GF-D8 (cell line): ENCODE measurements at regions not wholly inside any gene's neighbourhood (a gene's known extent, or its start where the extent isn't known, plus 50 kb on each side); places are given as distances from the start of the nearest gene placed in this dataset.
"Not testable (repeated sequence)": the region's sequence is repeated elsewhere in the genome, so short reads cannot be mapped to it uniquely, and the experiment has no call there.

Experiments
- DNase-seq: peaks from one replicate; lab custom pipeline; 2025; lab: John Stamatoyannopoulos, UW

GRCh38 chr13:71382285-71382684, 484.7 kb downstream of the DACH1 start:
- no peak for DNase-seq

GRCh38 chr13:71380191-71380590, 486.8 kb downstream of the DACH1 start:
- no peak for DNase-seq

GRCh38 chr13:71378961-71379905, 487.8 kb downstream of the DACH1 start:
- DNase-seq = no peak

DNA sequence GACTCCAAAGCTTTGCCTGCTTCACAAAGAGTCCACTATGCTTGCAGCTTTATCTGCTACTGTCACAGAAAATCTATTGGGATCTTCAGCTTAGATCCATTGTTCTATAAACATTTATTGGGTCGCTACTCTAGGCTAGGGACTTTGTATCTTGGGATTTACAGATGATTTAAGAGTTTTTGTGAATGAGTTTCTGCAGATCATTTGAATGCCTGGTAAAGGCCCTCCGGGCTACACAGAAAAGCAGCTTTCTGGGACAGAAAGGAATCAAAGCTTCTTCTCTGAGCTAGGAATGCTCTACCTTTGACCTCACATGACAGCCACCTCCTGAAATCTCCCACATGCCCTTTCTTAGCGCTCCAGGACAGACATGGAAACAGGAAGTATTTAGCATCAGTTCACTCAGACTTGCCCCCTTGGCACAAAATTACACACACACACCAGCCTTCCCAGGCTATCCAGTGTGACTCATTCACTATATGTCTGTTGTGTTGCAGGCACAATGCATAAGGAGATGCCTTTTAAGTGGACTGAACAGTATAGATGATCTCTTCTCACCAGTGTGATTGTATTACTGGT, 492.4 kb downstream of the DACH1 start:
- DNase-seq = no peak

DNA sequence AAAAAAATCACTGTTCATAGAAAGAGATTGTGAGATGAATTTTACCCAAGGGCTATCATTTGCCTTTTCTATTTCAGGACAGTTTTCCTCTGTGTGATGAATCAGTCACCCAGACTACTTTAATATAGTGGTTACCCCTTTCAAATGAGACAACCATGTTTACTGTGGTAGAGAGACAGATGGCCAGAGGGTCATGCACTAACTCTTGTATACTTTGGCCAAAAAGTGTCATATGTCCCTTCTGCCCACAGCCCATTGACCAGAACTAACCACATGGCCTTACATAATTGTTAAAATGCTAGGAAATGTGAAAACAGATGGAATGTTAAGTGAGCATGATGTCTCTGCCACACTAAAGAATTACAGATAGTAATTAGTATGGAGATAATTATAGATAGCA, 498.7 kb downstream of the DACH1 start:
- DNase-seq = no peak

DNA sequence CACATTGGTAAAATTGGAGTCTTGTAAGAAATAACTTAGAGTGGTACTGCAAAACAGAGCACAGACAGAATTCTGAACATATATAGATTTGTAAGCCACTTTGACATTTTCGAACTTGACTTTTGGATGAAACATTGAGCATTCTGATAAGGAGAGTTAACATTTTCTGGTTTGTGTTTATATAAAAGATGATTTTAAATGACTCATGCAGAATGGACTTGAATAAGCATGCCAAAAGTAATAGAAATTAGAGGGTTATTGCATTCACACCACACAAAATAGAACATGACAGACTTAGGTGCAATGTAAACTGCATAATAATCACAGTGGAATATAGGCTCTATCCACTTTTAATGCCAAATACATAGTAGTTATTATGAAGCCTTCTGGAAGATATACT, 507.0 kb downstream of the DACH1 start:
- DNase-seq = no peak

DNA sequence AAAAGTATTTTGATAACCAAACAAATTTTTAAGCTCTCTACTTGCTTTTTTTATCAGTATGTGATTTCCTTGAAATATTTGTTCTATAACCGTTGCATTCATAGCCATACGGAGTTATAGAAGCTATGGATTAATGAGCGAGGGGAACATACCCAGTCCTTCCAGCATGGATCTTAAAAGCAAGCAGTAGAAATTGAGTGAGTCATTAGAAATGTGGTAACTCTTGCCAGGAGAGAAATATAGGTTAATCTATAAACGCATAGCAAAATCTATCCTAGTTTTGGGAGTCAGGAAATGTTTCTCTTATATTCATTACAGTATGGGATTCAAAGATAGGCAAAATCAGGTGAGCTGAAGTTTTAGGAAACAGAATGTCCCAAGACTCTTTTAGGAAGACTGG, 507.4 kb downstream of the DACH1 start:
- no peak for DNase-seq

DNA sequence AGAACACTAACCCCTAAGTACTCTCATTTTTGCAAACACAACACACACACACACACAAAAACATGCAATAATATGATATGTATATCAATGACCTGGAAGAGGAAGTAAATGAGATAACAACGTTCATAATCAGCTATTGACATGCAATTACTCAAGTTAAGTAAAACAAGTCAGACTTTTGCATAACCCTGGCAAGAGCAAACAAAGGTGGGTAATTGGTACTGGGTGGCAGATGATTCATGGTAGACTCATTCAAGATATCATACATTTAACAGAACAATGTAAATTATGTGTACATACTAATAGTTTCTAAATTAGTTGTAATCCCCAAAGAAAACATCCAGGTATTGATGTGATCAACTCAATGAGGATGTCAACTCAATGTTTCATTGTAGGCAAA, 508.8 kb downstream of the DACH1 start:
- no peak for DNase-seq

GRCh38 chr13:71355010-71355409, 512.0 kb downstream of the DACH1 start:
- DNase-seq = no peak

- DNase-seq = no peak
These were observed 516.1 kb downstream of the DACH1 start for GRCh38 chr13:71350886-71351285.

- not testable (repeated sequence) for DNase-seq
These were observed 521.1 kb downstream of the DACH1 start for GRCh38 chr13:71345856-71346255.

- no peak for DNase-seq
These were observed 527.3 kb downstream of the DACH1 start for GRCh38 chr13:71339736-71340135.

DNA sequence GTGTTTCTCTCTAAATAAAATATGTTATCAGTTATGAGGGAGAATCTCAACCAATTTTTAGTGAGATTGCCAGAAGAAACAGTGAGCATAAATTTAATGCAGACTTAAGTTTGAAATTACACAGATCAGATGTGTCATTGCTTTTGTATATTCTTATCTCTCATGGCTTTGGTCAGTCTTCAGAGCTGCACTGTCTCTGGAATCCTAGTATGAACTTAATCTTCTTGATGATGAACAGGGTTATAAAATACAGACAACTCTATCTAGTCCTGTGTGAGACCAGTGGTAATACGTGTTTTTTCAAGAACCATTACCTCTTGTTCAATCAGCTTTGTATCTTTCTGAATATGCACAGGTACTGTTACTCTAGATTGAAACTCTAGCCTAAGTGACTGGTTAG, 528.0 kb downstream of the DACH1 start:
- no peak for DNase-seq

DNA sequence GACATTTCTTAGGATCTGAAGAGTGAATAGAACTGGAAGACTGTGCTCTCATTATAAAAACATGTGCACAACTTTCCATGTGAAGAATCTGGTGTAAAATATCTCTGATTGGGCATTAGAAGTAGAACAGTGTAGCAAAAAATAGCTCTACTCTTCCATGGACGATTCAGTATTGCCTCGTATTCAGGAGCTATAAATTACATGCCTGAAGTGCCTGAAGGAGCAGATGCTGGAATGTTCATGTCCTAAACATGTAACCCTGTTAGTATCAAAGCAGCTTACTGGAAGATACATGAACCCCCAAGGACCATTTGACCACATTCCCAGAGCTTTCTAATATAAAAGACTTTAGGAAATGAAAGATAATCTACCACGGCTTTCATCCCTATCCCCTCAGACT, 528.9 kb downstream of the DACH1 start:
- no peak for DNase-seq

DNA sequence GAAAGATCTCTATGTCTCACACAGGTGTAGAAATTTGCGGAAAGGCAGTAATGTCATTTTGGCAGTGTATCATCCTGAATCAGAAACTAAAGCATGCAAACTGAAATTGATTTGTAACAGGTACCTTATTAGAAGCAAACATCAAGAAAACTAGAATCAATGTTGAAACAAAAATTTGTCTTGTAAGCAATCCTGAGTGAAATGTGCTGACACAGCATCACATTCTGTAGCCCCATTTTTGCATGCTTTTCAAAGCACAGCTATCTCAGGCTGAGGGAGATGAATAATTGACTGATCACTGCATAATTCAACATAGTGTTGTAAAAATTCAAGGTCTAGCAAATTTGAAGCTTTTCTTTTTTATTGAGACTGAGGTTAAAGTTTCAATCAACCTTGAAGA, 539.7 kb downstream of the DACH1 start:
- DNase-seq = no peak

- DNase-seq = no peak
These were observed 541.4 kb downstream of the DACH1 start for GRCh38 chr13:71325556-71325955.

DNA sequence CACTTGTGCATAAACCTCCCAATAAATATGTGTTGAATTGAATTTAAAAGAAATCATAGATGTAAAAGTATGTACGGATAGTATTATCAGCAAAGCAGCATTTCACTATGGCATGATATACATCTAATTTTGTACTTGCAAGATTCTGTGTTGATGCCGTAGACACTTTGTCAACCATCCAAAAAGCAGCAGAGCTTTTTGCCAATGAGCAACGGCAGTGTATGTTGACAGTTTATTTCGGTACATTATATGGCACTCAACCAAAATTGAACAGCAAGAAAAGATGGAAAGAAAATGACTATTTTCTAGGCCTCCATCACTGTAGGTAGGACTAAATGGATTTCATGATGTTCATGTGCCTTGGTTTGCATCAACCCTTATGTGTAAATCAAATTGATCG, 543.7 kb downstream of the DACH1 start:
- DNase-seq = no peak

DNA sequence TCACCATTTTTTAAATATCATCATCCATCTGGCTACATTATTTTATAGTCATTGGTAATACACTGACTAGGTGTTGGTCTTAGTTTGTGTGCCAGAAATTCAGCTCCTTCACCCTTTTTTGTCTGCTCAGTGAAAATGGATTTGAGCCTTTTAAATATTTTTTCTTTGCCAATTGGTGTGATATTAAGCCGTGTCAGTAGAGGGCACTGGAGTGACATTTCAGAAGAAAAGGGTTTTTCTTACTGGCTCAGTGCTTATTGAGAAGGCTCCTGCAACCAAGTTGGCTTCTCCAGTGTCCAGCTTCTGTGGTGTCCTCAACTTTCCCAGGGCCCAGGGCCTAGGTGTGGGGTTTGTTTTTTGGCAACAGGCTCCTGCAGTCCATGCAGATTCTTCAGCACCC, 546.6 kb downstream of the DACH1 start:
- DNase-seq = peak; percentile 30

- DNase-seq = no peak
These were observed 550.1 kb downstream of the DACH1 start for GRCh38 chr13:71316792-71317363.

DNA sequence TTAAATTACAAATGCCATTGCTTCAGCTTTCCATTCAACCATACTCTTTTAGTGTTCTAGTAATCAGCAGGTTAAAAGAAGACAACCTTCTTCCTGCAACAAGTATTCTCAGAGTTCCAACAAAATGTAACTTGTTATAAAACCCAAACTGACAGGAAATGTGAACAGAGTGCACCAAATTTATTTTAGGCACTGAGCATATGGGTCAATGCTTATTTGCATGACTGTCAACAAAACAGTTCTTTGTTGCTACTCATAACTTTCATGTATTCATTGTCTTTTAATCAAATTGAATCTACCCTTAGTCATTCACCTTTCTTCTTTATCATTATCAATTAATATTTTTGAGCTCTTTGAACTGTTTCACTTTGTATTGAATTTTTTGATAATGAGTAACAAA, 554.1 kb downstream of the DACH1 start:
- no peak for DNase-seq

DNA sequence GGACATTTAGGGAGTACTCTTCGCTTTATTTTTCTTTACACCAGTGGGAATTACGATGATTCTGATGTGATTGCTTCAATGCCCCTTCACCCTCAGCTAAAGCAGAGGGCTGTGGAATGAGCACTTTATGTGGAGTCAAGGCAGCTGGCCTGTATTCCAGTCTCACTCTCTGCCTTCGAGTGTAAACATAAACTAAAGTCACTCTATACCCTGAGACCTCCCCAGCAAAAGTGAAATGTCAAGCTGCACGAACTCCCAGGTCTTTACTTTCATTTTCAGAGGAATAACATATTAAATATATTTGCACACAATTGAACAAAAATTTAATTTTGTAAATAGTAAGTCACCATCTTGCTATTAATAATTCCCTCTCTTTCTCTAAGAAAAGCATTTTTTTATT, 557.1 kb downstream of the DACH1 start:
- no peak for DNase-seq

- DNase-seq = no peak
These were observed 560.2 kb downstream of the DACH1 start for GRCh38 chr13:71306821-71307220.

GRCh38 chr13:71304861-71305260, 562.1 kb downstream of the DACH1 start:
- no peak for DNase-seq
